HCT116 (cell line): ENCODE measurements at regions not wholly inside any gene's neighbourhood (a gene's known extent, or its start where the extent isn't known, plus 50 kb on each side); places are given as distances from the start of the nearest gene placed in this dataset.

ENCODE experiments used
- CEBPB ChIP-seq: IDR thresholded peaks from 2 replicates; pipeline ENCODE4 v1.6.1; 2012; ENCODE audit warnings: low read depth
- CTCF ChIP-seq, 3 experiments: fragments of 200-600 bp in 1 of 3; sonication (generic) in 1 of 3; IDR thresholded peaks in 2 of 3; conservative IDR thresholded peaks in 1 of 3; 2 replicates each; pipeline ENCODE4 v1.5.1; 2012 to 2017; ENCODE audit warnings: low read depth in 2 of 3, low read length in 2 of 3, antibody characterized with exemption in 1 of 3, borderline replicate concordance in 1 of 3, control low read depth in 1 of 3, mild to moderate bottlenecking in 1 of 3, mixed read lengths in 1 of 3, mixed run types in 1 of 3, moderate library complexity in 1 of 3; ENCODE audit not compliant: insufficient read depth in 1 of 3
- EZH2 ChIP-seq: fragments of 200-600 bp; sonication (generic); IDR thresholded peaks from 2 replicates; pipeline ENCODE4 v1.6.1; 2017; ENCODE audit warnings: antibody characterized with exemption, mixed run types
- EZH2phosphoT487 ChIP-seq: fragments of 200-600 bp; IDR thresholded peaks from 2 replicates; pipeline ENCODE4 v1.6.1; 2018; ENCODE audit warnings: antibody characterized with exemption, borderline replicate concordance
- JUND ChIP-seq: IDR thresholded peaks from 2 replicates; pipeline ENCODE4 v1.6.1; 2012
- POLR2A ChIP-seq: IDR thresholded peaks from 2 replicates; pipeline ENCODE4 v1.7.0; 2011; ENCODE audit warnings: borderline replicate concordance; ENCODE audit not compliant: insufficient read depth, insufficient read length; ENCODE audit errors: extremely low read depth
- POLR2AphosphoS5 ChIP-seq: IDR thresholded peaks from 2 replicates; pipeline ENCODE4 v1.6.1; 2011; ENCODE audit warnings: mild to moderate bottlenecking, low read depth, low read length, moderate library complexity
- YY1 ChIP-seq: IDR thresholded peaks from 2 replicates; pipeline ENCODE4 v1.6.1; 2011; ENCODE audit warnings: low read length, low read depth, moderate library complexity, mild to moderate bottlenecking; ENCODE audit not compliant: insufficient replicate concordance; ENCODE audit errors: extremely low read depth
- TF ChIP-seq, protein P1 (sequence below): IDR thresholded peaks from 2 replicates; pipeline ENCODE4 v1.6.1; 2012

- TF ChIP-seq CTCF (IDR thresholded peaks at IDR 0.05 in 2 of 3, conservative IDR thresholded peaks at IDR 0.05 in 1 of 3; ENCODE audit: borderline replicate concordance in 1 of 3, insufficient read depth in 1 of 3, low read depth in 2 of 3, low read length in 2 of 3), result no peak
- TF ChIP-seq POLR2A, result no peak
- no peak for TF ChIP-seq JUND
- no peak for TF ChIP-seq CEBPB
- TF ChIP-seq POLR2AphosphoS5, result no peak
- no peak for TF ChIP-seq EZH2
- TF ChIP-seq EZH2phosphoT487, result no peak
- TF ChIP-seq, protein P1, sequence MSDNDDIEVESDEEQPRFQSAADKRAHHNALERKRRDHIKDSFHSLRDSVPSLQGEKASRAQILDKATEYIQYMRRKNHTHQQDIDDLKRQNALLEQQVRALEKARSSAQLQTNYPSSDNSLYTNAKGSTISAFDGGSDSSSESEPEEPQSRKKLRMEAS, result no peak
- TF ChIP-seq YY1, result no peak
Observed at GRCh38 chr1:104884939-104885338, 1135.2 kb downstream of the AMY1C start.
